ENCODE measurements at regions not wholly inside any gene's neighbourhood (a gene's known extent, or its start where the extent isn't known, plus 50 kb on each side); places are given as distances from the start of the nearest gene placed in this dataset.

GRCh38 chr2:35858216-35858615 is 497.4 kb upstream of the CRIM1 start:
- no peak for TF ChIP-seq CTCF (IDR thresholded peaks at IDR 0.05)
- no peak for DNase-seq (ENCODE audit: low spot score)
- Histone ChIP-seq H3K4me3 (no peak overlapping the region), H3K27ac (no peak overlapping the region)

GRCh38 chr2:35857498-35857897 is 498.1 kb upstream of the CRIM1 start:
- Histone ChIP-seq H3K27ac (no peak overlapping the region), H3K4me3 (no peak overlapping the region)
- TF ChIP-seq CTCF (IDR thresholded peaks at IDR 0.05) = no peak
- no peak for DNase-seq (ENCODE audit: low spot score)

GRCh38 chr2:35831385-35831784 is 524.2 kb upstream of the CRIM1 start:
- Histone ChIP-seq H3K27ac (no peak overlapping the region), H3K4me3 (no peak overlapping the region)
- TF ChIP-seq CTCF (IDR thresholded peaks at IDR 0.05) = no peak
- no peak for DNase-seq (ENCODE audit: low spot score)

- no peak for DNase-seq (ENCODE audit: low spot score)
- H3K4me3 ChIP-seq = no peak overlapping the region
- TF ChIP-seq CTCF (IDR thresholded peaks at IDR 0.05) = no peak
Measured at GRCh38 chr2:35830833-35831232, 524.7 kb upstream of the CRIM1 start.

GRCh38 chr2:35827086-35827485 is 528.5 kb upstream of the CRIM1 start:
- DNase-seq (ENCODE audit: low spot score) = no peak
- no peak overlapping the region for H3K4me3 ChIP-seq
- TF ChIP-seq CTCF (IDR thresholded peaks at IDR 0.05) = no peak
- no peak overlapping the region for H3K27ac ChIP-seq

More at GRCh38 chr2:35830833-35831232, 524.7 kb upstream of the CRIM1 start:
- no peak overlapping the region for H3K27ac ChIP-seq

GRCh38 chr2:35822716-35823115 is 532.9 kb upstream of the CRIM1 start:
- no peak for DNase-seq (ENCODE audit: low spot score)
- Histone ChIP-seq H3K4me3 (no peak overlapping the region), H3K27ac (no peak overlapping the region)
- TF ChIP-seq CTCF (IDR thresholded peaks at IDR 0.05) = no peak

- Histone ChIP-seq H3K4me3 (no peak overlapping the region), H3K27ac (no peak overlapping the region)
- DNase-seq (ENCODE audit: low spot score) = no peak
- no peak for TF ChIP-seq CTCF (IDR thresholded peaks at IDR 0.05)
Measured at GRCh38 chr2:35821675-35822074, 533.9 kb upstream of the CRIM1 start.
